ENCODE measurements at regions not wholly inside any gene's neighbourhood (a gene's known extent, or its start where the extent isn't known, plus 50 kb on each side); places are given as distances from the start of the nearest gene placed in this dataset.

- TF ChIP-seq CTCF (IDR thresholded peaks at IDR 0.05) (no peak), POLR2A (IDR thresholded peaks at IDR 0.05) (no peak)
Observed at GRCh38 chr3:67791620-67792019, 137.2 kb upstream of the SUCLG2 start.

All from ovary (tissue), 3 donors.